ENCODE measurements at regions not wholly inside any gene's neighbourhood (a gene's known extent, or its start where the extent isn't known, plus 50 kb on each side); places are given as distances from the start of the nearest gene placed in this dataset.

GRCh38 chr6:153207617-153208016, 76.5 kb upstream of the RGS17 start:
- ATAC-seq: peak; percentile 90
- no peak for TF ChIP-seq ISL1 (CRISPR knock-in tag; IDR thresholded peaks at IDR 0.05)
- no peak for TF ChIP-seq SNAI2 (CRISPR knock-in tag; IDR thresholded peaks at IDR 0.05)
- no peak for TF ChIP-seq ARNTL (CRISPR knock-in tag; IDR thresholded peaks at IDR 0.05; ENCODE audit: borderline replicate concordance, low read depth)
- no peak for TF ChIP-seq TCF4 (CRISPR knock-in tag; IDR thresholded peaks at IDR 0.05; ENCODE audit: borderline replicate concordance)
- no peak for TF ChIP-seq GLIS3 (CRISPR knock-in tag; IDR thresholded peaks at IDR 0.05)
- TF ChIP-seq ESRRG (CRISPR knock-in tag; IDR thresholded peaks at IDR 0.05): no peak
- TF ChIP-seq PPARA (CRISPR knock-in tag; IDR thresholded peaks at IDR 0.05; ENCODE audit: borderline replicate concordance): no peak
- TF ChIP-seq, protein P1, sequence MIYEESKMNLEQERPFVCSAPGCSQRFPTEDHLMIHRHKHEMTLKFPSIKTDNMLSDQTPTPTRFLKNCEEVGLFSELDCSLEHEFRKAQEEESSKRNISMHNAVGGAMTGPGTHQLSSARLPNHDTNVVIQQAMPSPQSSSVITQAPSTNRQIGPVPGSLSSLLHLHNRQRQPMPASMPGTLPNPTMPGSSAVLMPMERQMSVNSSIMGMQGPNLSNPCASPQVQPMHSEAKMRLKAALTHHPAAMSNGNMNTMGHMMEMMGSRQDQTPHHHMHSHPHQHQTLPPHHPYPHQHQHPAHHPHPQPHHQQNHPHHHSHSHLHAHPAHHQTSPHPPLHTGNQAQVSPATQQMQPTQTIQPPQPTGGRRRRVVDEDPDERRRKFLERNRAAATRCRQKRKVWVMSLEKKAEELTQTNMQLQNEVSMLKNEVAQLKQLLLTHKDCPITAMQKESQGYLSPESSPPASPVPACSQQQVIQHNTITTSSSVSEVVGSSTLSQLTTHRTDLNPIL (CRISPR knock-in tag; IDR thresholded peaks at IDR 0.05; ENCODE audit: low read depth): no peak
- TF ChIP-seq, protein P2, sequence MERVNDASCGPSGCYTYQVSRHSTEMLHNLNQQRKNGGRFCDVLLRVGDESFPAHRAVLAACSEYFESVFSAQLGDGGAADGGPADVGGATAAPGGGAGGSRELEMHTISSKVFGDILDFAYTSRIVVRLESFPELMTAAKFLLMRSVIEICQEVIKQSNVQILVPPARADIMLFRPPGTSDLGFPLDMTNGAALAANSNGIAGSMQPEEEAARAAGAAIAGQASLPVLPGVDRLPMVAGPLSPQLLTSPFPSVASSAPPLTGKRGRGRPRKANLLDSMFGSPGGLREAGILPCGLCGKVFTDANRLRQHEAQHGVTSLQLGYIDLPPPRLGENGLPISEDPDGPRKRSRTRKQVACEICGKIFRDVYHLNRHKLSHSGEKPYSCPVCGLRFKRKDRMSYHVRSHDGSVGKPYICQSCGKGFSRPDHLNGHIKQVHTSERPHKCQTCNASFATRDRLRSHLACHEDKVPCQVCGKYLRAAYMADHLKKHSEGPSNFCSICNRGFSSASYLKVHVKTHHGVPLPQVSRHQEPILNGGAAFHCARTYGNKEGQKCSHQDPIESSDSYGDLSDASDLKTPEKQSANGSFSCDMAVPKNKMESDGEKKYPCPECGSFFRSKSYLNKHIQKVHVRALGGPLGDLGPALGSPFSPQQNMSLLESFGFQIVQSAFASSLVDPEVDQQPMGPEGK (CRISPR knock-in tag; IDR thresholded peaks at IDR 0.05; ENCODE audit: borderline replicate concordance): no peak
- TF ChIP-seq BACH2 (CRISPR knock-in tag; IDR thresholded peaks at IDR 0.05; ENCODE audit: borderline replicate concordance): no peak
- no peak for TF ChIP-seq ZFP30 (CRISPR knock-in tag; IDR thresholded peaks at IDR 0.05)
- no peak for TF ChIP-seq ZC3H10 (CRISPR knock-in tag; IDR thresholded peaks at IDR 0.05)
- TF ChIP-seq, protein P3, sequence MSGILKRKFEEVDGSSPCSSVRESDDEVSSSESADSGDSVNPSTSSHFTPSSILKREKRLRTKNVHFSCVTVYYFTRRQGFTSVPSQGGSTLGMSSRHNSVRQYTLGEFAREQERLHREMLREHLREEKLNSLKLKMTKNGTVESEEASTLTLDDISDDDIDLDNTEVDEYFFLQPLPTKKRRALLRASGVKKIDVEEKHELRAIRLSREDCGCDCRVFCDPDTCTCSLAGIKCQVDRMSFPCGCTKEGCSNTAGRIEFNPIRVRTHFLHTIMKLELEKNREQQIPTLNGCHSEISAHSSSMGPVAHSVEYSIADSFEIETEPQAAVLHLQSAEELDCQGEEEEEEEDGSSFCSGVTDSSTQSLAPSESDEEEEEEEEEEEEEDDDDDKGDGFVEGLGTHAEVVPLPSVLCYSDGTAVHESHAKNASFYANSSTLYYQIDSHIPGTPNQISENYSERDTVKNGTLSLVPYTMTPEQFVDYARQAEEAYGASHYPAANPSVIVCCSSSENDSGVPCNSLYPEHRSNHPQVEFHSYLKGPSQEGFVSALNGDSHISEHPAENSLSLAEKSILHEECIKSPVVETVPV (CRISPR knock-in tag; IDR thresholded peaks at IDR 0.05): no peak

DNA sequence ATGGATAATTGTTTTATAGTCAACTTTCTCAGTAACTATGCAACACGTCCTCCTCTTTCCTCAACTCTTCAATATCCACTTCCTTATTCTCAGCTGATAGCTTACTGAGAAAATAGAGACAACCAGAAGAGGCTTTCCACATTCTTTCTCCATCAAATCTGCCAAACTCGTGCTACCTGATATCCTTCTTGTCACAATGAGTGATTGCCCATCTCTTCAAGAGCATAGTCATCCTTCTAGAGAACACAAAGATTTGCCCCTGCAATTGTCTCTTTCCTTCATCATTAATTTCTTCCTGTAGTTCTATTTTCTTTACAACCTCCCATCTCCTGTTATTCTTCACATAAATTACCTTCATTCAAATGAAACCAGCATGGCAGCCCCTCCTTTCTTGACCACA, 75.9 kb upstream of the RGS17 start:
- peak; percentile 37 for ATAC-seq
- TF ChIP-seq ZNF565 (CRISPR knock-in tag; conservative IDR thresholded peaks at IDR 0.05; ENCODE audit: low read depth) (no peak), TOX (CRISPR knock-in tag; IDR thresholded peaks at IDR 0.05; ENCODE audit: borderline replicate concordance) (0 out of 2 replicates have a peak, but pooled peaks have one; percentile 27)

GRCh38 chr6:153192943-153193885, 62.1 kb upstream of the RGS17 start:
- ATAC-seq: no peak
- TF ChIP-seq ISL1 (CRISPR knock-in tag; IDR thresholded peaks at IDR 0.05) (no peak), CSDC2 (CRISPR knock-in tag; IDR thresholded peaks at IDR 0.05) (no peak), RARB (CRISPR knock-in tag; IDR thresholded peaks at IDR 0.05) (no peak), TCF4 (CRISPR knock-in tag; IDR thresholded peaks at IDR 0.05; ENCODE audit: borderline replicate concordance) (no peak), TOX (CRISPR knock-in tag; IDR thresholded peaks at IDR 0.05; ENCODE audit: borderline replicate concordance) (no peak), ZNF565 (CRISPR knock-in tag; conservative IDR thresholded peaks at IDR 0.05; ENCODE audit: low read depth) (no peak), SNAI2 (CRISPR knock-in tag; IDR thresholded peaks at IDR 0.05) (no peak), OSR1 (CRISPR knock-in tag; IDR thresholded peaks at IDR 0.05) (no peak), ZC3H10 (CRISPR knock-in tag; IDR thresholded peaks at IDR 0.05) (no peak), PPARA (CRISPR knock-in tag; IDR thresholded peaks at IDR 0.05; ENCODE audit: borderline replicate concordance) (no peak), ZNF70 (CRISPR knock-in tag; IDR thresholded peaks at IDR 0.05) (no peak), ZFP3 (CRISPR knock-in tag; IDR thresholded peaks at IDR 0.05) (no peak), GLIS3 (CRISPR knock-in tag; IDR thresholded peaks at IDR 0.05) (no peak)
- TF ChIP-seq, protein P3 (CRISPR knock-in tag; IDR thresholded peaks at IDR 0.05): no peak
- TF ChIP-seq, protein P1 (CRISPR knock-in tag; IDR thresholded peaks at IDR 0.05; ENCODE audit: low read depth): no peak
- TF ChIP-seq, protein P4, sequence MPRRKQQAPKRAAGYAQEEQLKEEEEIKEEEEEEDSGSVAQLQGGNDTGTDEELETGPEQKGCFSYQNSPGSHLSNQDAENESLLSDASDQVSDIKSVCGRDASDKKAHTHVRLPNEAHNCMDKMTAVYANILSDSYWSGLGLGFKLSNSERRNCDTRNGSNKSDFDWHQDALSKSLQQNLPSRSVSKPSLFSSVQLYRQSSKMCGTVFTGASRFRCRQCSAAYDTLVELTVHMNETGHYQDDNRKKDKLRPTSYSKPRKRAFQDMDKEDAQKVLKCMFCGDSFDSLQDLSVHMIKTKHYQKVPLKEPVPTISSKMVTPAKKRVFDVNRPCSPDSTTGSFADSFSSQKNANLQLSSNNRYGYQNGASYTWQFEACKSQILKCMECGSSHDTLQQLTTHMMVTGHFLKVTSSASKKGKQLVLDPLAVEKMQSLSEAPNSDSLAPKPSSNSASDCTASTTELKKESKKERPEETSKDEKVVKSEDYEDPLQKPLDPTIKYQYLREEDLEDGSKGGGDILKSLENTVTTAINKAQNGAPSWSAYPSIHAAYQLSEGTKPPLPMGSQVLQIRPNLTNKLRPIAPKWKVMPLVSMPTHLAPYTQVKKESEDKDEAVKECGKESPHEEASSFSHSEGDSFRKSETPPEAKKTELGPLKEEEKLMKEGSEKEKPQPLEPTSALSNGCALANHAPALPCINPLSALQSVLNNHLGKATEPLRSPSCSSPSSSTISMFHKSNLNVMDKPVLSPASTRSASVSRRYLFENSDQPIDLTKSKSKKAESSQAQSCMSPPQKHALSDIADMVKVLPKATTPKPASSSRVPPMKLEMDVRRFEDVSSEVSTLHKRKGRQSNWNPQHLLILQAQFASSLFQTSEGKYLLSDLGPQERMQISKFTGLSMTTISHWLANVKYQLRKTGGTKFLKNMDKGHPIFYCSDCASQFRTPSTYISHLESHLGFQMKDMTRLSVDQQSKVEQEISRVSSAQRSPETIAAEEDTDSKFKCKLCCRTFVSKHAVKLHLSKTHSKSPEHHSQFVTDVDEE (CRISPR knock-in tag; IDR thresholded peaks at IDR 0.05): no peak
- TF ChIP-seq, protein P2 (CRISPR knock-in tag; IDR thresholded peaks at IDR 0.05; ENCODE audit: borderline replicate concordance): no peak
